HG03060 (cell line): ENCODE measurements at regions not wholly inside any gene's neighbourhood (a gene's known extent, or its start where the extent isn't known, plus 50 kb on each side); places are given as distances from the start of the nearest gene placed in this dataset.

Experiments used
- ATAC-seq: cut with Tn5 transposase; IDR thresholded peaks from one replicate; pipeline ENCODE4 v1.9.1; 2021; ENCODE audit warnings: low read depth, moderate number of reproducible peaks; ENCODE audit not compliant: unreplicated experiment

DNA sequence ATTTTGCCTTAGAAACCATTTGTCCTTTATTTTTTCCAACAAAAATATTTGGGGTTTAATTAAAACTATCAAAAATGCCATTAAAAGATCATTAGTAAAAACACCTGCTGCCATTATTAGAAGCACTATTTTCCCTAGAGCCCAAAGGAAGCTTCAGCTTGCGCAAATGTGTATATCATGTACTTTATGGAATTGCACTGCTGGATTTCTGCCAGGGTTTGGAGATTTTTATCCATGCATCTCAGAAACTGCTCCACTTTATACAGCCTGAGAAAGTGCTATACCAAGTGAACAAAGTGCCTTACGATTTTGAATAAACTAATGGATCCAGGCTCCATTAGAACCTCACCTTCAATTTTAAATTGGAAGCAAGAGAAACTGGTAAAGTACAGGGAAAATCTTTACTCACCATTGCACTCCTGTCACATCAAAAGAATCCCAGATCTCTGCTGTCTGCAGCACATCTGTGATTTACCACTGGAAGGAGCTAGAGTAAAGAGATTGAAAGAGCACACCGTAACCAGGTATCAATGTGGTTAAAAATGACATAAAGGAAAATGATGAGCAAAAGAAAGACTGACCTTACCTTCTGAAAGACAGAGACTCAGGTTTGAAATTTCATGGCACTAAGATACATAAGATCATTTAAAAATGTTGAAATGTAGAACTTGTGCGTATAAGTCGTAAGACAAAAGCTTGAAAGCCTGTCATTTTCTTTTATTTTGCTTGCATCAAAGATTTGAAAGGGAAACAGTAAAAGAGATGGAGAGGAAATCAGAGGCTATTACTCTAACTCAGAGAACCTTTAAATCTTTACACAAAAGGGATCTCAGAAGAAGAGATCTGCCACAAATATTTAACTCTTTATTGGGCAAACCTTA, 678.1 kb upstream of the GOT2 start:
- no peak for ATAC-seq

DNA sequence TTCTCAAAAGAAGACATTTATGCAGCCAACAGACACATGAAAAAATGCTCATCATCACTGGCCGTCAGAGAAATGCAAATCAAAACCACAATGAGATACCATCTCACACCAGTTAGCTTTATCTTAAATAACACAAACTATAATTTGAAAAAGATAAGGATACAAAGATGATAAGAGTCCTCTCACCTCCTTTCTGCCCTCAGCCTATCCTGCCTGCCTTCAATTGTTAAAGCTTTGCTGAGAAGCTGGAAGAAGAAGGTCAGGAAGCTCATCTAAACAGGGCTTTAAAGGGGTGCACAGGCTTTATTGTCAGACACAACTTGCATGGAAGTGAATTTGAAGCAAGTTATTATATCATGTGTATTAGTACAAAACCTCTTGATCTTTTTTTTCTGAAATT, 676.3 kb upstream of the GOT2 start:
- ATAC-seq = no peak

DNA sequence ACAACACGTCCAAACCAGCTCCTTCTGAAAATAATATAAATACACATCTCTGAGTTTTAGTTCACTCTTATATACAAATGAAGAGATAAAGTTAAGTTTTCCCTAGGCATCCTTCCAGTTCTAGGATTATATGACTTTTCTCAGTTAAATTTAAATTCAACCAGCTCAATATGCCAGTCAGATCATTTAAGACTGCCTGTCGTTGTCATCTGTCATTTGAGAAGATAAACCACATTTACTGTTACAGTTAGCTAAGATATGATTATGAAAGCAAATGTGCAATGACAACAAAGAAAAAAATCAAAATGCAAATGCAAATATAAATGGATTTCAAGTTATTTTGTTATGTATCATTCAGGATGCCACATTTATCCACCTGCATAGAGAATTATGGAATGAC, 671.7 kb upstream of the GOT2 start:
- ATAC-seq = no peak

GRCh38 chr16:59404509-59404908, 670.4 kb upstream of the GOT2 start:
- ATAC-seq = no peak

DNA sequence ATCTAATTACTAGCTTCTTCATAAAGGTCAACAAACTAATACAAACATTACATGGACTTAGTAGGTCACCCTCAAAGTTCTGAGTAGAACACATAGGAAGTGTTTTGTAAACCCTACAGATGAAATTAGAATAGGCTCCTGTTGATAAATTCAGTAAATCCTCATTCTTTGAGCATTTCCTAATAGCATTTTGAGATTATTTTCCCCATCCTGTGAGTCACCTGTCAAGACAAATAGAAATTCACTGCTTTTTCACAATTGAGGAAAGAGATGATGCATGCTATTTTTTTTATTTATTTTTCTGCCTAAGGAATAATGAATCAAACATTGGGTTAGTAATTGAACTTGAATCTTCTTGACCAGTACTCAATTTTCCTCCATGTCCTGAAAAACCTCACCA, 666.7 kb upstream of the GOT2 start:
- no peak for ATAC-seq

DNA sequence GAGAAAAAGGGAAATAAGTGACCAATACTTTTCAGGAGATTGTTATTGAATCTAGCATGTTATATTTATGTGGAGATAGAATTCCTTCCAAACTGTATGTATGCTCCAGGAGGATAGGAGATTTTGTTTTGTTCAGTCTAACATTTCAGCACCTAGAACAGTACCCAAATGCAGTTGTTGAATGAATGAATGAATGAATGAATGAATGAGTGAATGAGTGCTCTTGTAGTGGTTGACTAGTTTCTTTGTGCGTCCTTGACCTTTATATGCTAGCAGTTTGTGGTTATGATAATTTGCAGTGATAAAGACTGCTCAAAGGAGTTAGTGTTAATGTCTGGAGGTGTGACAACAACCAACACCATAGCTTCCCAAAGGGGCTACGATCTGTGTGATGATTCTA, 663.5 kb upstream of the GOT2 start:
- ATAC-seq = no peak

- ATAC-seq = no peak
These were observed 660.4 kb upstream of the GOT2 start for GRCh38 chr16:59394526-59394925.

- ATAC-seq = no peak
These were observed 658.8 kb upstream of the GOT2 start for GRCh38 chr16:59392911-59393310.

- ATAC-seq = no peak
These were observed 657.7 kb upstream of the GOT2 start for GRCh38 chr16:59391617-59392364.

- no peak for ATAC-seq
These were observed 651.8 kb upstream of the GOT2 start for GRCh38 chr16:59385959-59386358.

GRCh38 chr16:59385491-59385890, 651.4 kb upstream of the GOT2 start:
- no peak for ATAC-seq

DNA sequence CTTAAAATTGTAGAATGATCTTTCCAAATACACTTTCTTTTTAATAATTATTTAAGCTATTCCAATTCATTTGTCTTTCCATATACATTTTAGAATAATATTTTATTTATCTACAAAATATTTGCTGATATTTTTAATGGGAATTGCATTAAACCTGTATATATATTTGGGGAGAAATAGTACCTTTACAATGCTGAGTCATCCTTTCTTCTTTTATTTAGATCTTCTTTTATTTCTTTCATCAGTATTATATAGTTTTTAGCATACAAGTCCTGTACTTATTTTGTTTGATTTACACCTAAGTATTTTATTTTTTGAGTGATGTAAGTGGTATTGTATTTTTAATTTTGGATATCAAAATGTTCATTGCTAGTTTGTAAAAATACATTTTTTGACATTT, 639.5 kb upstream of the GOT2 start:
- no peak for ATAC-seq

- no peak for ATAC-seq
These were observed 636.6 kb upstream of the GOT2 start for GRCh38 chr16:59370717-59371116.

GRCh38 chr16:59369523-59369922, 635.4 kb upstream of the GOT2 start:
- no peak for ATAC-seq

DNA sequence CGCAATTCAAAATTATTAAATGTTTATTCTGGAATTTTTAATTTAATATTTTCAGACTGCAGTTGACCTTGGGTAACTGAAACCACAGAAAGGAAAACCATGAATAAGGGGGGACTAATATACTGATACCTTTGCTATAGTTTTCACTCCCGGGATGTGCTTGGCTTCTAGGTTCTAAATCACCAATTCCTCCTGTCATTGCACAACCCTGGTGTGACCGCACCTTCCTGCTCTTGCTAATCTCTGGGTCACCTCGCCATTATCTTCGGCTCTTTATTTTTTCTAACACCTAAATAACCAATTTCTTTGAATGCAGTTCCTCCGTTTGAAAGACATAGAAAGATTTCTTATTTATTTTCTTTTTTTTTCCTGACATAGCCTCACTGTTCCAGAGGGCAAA, 634.5 kb upstream of the GOT2 start:
- no peak for ATAC-seq

DNA sequence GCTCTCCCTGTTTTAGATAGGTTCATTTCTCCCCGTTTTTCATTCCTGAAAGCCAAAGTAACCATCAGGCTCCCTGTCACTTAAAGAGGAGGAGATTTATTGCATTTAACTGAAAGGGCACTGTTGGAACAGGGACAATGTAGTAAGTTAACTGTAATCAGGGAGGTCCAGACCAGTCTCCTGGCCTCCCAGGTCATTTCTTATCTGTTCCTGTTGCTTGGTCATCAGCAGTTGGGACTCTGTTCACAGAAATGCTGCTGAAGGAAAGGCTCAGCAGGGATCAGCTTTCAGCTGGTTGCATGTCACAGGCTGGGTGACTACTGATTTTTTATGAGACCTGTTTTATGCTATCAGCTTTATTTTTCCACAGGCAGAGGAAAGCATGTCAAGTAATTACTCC, 622.6 kb upstream of the GOT2 start:
- no peak for ATAC-seq

- no peak for ATAC-seq
These were observed 622.0 kb upstream of the GOT2 start for GRCh38 chr16:59356144-59356543.

- no peak for ATAC-seq
These were observed 621.6 kb upstream of the GOT2 start for GRCh38 chr16:59355704-59356103.

GRCh38 chr16:59351305-59351903, 617.3 kb upstream of the GOT2 start:
- no peak for ATAC-seq

DNA sequence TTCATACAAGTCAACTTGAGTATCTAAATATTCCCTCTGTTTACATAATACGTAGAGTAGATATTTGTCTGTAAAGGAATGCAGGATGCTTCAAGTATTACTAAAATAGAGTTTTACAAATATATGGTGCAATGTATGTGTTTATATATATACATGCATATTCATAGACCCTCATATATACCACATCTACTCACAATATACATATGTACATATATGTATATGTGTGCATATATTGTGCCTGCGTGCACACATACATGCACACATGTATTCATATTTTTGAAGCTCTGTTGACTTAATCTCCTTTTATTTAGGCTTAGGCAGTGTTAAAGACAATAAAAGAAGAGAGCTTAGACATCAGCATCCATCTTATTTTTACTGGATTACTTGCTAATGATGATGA, 616.6 kb upstream of the GOT2 start:
- ATAC-seq = no peak

DNA sequence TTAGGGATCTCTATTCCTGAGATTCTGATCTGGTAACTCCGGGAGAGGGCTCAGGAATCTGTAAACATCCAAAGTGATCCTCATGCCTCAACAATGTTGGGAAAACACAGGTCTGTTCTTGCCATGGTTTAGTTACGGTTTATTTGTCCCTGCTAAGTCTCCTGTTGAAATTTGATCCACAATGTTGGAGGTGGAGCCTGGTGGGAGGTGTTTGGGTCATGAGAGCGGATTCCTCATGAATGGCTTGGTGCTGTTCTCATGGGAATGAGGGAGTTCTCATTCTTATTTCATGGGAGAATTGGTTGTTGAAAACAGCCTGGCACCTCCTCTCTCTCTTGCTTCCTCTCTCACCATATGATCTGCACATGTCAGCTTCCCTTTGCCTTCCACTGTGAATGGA, 608.6 kb upstream of the GOT2 start:
- no peak for ATAC-seq

DNA sequence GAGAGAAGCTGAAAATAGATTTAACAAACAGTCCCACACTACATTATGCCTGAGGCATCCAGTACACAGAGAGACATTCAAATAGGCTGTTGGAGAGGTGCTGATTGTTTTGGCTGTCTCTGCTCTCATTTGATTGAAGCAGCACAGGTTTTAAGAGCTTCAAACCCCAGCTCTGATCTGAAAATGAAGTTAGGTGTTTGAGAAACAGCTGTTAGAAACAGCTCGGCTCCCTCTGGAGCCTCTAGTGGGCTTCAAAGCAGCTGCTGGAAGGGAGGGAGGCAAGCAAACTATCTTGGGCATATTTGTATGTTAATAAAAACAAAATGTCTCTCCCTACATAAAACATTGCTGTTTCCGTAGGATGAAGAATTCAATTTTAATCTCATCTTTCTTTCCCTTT, 607.3 kb upstream of the GOT2 start:
- no peak for ATAC-seq
